MCF 10A (cell line): ENCODE measurements at regions not wholly inside any gene's neighbourhood (a gene's known extent, or its start where the extent isn't known, plus 50 kb on each side); places are given as distances from the start of the nearest gene placed in this dataset.

Source experiments
- BruUV-seq: library from RNA; stranded (reverse); fragments of 400-500 nt; replicated peaks from 2 replicates; lab custom pipeline; 2021; lab: Mats Ljungman, UMichigan
- CTCF ChIA-PET: fragments of 300-600 bp; sonication (Branson Sonifier 250); formaldehyde crosslinking; extraction: SDS; loops from one replicate; lab custom pipeline; 2021; ENCODE audit warnings: antibody characterized with exemption, inconsistent platforms; lab: Yijun Ruan, JAX
- POLR2A ChIA-PET: fragments of 300-600, 350-650 bp; sonication (Branson Sonifier 250); formaldehyde crosslinking; extraction: SDS; loops from one replicate; lab custom pipeline; 2020; ENCODE audit warnings: antibody characterized with exemption, inconsistent platforms; lab: Yijun Ruan, JAX
- DNase-seq: peaks from one replicate; pipeline ENCODE4 v3.0.0-alpha.2; 2018; ENCODE audit not compliant: unreplicated experiment
- H3K27ac Mint-ChIP-seq: one replicate; pipeline ENCODE4 v1.8.0; 2022; ENCODE audit warnings: mild to moderate bottlenecking, low read depth, mixed read lengths; ENCODE audit not compliant: unreplicated experiment
- H3K27me3 Mint-ChIP-seq: one replicate; pipeline ENCODE4 v1.8.0; 2022; ENCODE audit warnings: mixed read lengths; ENCODE audit not compliant: insufficient read depth, unreplicated experiment
- H3K36me3 Mint-ChIP-seq: one replicate; pipeline ENCODE4 v1.8.0; 2022; ENCODE audit warnings: mild to moderate bottlenecking, moderate library complexity, mixed read lengths; ENCODE audit not compliant: insufficient read depth, unreplicated experiment
- H3K4me1 Mint-ChIP-seq: one replicate; pipeline ENCODE4 v1.8.0; 2022; ENCODE audit warnings: mixed read lengths; ENCODE audit not compliant: insufficient read depth, unreplicated experiment
- H3K4me3 Mint-ChIP-seq: one replicate; pipeline ENCODE4 v1.8.0; 2022; ENCODE audit warnings: mild to moderate bottlenecking, moderate library complexity, mixed read lengths; ENCODE audit not compliant: unreplicated experiment
- H3K9me3 Mint-ChIP-seq: one replicate; pipeline ENCODE4 v1.8.0; 2022; ENCODE audit warnings: mixed read lengths; ENCODE audit not compliant: unreplicated experiment
- intact Hi-C: fragments of 100-400 bp; cut with micrococcal nuclease; formaldehyde crosslinking; loops from 2 replicates; pipeline ENCODE4 v1.14.1; 2022
- TF ChIP-seq, protein P1 (sequence below): fragments of 200-600 bp; IDR thresholded peaks from one replicate; pipeline ENCODE4 v1.8.0; 2022; ENCODE audit warnings: antibody characterized with exemption, mild to moderate bottlenecking; ENCODE audit not compliant: unreplicated experiment

DNA sequence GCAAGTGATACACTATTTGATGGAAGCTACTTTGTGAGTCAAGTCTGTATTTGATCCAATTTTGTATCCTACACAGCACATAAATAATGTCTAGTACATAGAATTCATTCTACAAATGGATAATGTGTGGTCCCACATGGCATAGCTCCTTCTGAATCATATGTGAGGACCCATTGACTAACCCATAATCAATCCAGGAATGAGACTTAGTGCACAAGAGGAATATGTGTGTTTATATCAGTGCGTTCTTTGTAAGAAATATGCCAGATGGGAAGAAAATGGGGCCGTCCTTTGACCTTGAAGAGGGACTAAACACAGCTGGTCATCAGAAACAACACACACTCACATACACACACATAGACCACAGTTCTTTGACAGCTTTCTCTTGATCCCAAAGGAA is 282.7 kb upstream of the SEMA6D start:
- ChIA-PET POLR2A (interaction anchor here (0.7 kb wide), 1 partner anchor 140 kb away, joined by 3 read pairs; no protein-coding TSS in a partner anchor), CTCF (interaction anchor here (1.1 kb wide), 1 partner anchor 18 kb away, joined by 3 read pairs; no protein-coding TSS in a partner anchor)
- TF ChIP-seq, protein P1, sequence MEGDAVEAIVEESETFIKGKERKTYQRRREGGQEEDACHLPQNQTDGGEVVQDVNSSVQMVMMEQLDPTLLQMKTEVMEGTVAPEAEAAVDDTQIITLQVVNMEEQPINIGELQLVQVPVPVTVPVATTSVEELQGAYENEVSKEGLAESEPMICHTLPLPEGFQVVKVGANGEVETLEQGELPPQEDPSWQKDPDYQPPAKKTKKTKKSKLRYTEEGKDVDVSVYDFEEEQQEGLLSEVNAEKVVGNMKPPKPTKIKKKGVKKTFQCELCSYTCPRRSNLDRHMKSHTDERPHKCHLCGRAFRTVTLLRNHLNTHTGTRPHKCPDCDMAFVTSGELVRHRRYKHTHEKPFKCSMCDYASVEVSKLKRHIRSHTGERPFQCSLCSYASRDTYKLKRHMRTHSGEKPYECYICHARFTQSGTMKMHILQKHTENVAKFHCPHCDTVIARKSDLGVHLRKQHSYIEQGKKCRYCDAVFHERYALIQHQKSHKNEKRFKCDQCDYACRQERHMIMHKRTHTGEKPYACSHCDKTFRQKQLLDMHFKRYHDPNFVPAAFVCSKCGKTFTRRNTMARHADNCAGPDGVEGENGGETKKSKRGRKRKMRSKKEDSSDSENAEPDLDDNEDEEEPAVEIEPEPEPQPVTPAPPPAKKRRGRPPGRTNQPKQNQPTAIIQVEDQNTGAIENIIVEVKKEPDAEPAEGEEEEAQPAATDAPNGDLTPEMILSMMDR: no peak
- no peaks in the 10 kb centered on the region for H3K9me3 Mint-ChIP-seq
- DNase-seq: no peak
- no TSS peak for BruUV-seq
- intact Hi-C loops: loop anchor here (10.0 kb wide), 1 partner anchor 140 kb away; no protein-coding TSS in a partner anchor
- H3K36me3 Mint-ChIP-seq: no peaks in the 10 kb centered on the region
- H3K4me3 Mint-ChIP-seq: no peak overlapping the region
- peaks cover 11% of the 10 kb centered on the region for H3K4me1 Mint-ChIP-seq
- no peaks in the 10 kb centered on the region for H3K27me3 Mint-ChIP-seq
- H3K27ac Mint-ChIP-seq: no peak overlapping the region

DNA sequence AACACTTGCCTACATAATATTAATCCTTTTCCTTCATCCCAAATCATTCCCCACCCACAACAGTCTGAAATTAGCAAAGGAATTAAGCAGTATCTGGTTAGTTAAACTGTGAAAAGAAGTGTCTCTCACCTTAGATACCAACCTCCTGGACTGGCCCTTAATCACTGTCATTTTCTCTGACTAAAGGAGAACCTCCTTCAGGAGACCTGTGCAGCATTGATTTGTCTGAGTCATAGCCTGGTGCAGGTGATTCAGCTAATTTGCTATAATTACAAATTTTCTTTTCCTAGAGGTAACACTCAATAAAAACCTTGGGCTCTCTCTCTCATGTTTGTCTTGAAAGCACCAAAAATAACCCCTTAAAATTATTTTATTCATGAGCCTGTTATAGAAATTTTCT is 279.8 kb upstream of the SEMA6D start:
- CTCF ChIA-PET: interaction anchor here (0.7 kb wide), 1 partner anchor 305 kb away, joined by 3 read pairs; no protein-coding TSS in a partner anchor
- BruUV-seq: no TSS peak
- TF ChIP-seq, protein P1: no peak
- no peak for DNase-seq
- Mint-ChIP-seq H3K36me3 (no peaks in the 10 kb centered on the region), H3K9me3 (no peaks in the 10 kb centered on the region), H3K4me1 (peaks cover 11% of the 10 kb centered on the region), H3K27me3 (no peaks in the 10 kb centered on the region), H3K27ac (no peak overlapping the region), H3K4me3 (no peak overlapping the region)
- intact Hi-C loops: loop anchor here (10.0 kb wide), 1 partner anchor 143 kb away; no protein-coding TSS in a partner anchor
- POLR2A ChIA-PET: no interaction called here

DNA sequence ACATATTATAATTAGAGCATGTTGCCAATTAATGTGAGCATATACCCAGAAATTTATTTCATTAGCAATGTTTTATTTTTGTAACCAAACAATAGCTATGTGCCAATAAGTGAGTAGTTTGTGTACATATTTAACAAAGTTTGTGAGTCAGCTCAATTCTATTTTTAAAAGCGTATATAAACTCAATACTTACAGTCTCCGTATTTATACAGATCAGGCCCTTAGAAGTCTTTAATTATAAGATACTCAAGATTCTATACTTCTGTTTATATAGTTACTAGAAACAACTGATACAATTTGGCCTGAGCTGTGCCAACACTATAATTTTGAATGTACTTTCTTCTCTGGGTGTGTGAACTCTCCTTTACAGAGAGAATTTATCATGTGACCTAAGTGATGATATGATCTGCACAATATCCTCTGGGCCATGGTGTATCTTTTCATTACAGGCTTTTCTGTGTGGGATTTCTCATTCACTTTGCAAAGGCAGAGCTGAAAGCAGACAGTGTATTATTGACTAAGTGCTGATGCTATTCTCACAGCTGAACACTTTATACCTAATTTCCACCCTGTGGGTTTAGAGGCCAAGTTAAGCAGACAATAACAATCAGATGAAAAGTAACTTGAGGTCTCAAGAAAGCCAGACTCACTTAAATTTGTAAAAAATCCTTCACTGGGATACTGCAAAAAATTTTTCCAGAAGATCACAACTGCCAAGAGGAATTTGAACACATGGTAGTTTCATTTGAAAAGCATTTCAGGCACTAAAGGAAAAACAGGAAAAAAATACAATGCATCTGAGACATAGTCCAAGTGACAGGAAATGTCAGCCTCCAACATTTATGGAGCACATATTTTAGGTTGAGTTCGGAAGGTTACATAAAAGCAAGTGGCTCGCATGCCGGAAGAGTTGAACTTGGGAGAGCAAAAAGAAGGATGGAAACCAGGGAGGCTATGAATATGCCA is 277.9 kb upstream of the SEMA6D start:
- Mint-ChIP-seq H3K36me3 (no peaks in the 10 kb centered on the region), H3K4me3 (no peak overlapping the region), H3K4me1 (peaks cover 11% of the 10 kb centered on the region), H3K9me3 (no peaks in the 10 kb centered on the region), H3K27ac (no peak overlapping the region), H3K27me3 (no peaks in the 10 kb centered on the region)
- intact Hi-C loops: loop anchor here (10.0 kb wide), 1 partner anchor 145 kb away; no protein-coding TSS in a partner anchor
- BruUV-seq: no TSS peak
- DNase-seq: no peak
- TF ChIP-seq, protein P1: no peak
- ChIA-PET CTCF (no interaction called here), POLR2A (interaction anchor here (0.6 to 1.5 kb wide), 7 partner anchors 10 to 222 kb away, joined by 3 to 4 read pairs (median 3); no protein-coding TSS in a partner anchor)

DNA sequence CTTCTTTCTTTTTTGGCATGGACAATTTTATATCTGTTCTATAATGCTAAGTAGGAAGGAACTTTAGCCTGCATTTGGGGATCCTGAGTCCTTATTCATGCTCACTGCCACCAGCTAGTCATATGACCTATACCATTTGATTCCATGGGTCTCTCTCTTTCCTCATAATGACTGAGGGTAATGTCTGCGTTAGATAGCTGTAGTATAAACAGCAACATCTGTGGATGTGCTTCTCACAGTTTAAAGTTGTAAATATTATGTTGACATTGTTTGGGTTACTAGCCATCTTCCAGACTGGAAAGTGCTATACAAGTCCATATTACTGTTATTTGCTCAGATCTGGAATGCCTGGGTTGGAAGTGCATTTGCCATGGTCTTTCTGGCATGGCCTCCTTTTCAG is 274.9 kb upstream of the SEMA6D start:
- Mint-ChIP-seq H3K27me3 (no peaks in the 10 kb centered on the region), H3K36me3 (no peaks in the 10 kb centered on the region), H3K4me3 (no peak overlapping the region), H3K9me3 (no peaks in the 10 kb centered on the region), H3K27ac (no peak overlapping the region), H3K4me1 (peaks cover 8% of the 10 kb centered on the region)
- ChIA-PET POLR2A (no interaction called here), CTCF (interaction anchor here (1.8 kb wide), 1 partner anchor 19 kb away, joined by 4 read pairs; no protein-coding TSS in a partner anchor)
- TF ChIP-seq, protein P1: no peak
- intact Hi-C loops: no loop called here
- DNase-seq: no peak
- no TSS peak for BruUV-seq
